ENCODE measurements at regions not wholly inside any gene's neighbourhood (a gene's known extent, or its start where the extent isn't known, plus 50 kb on each side); places are given as distances from the start of the nearest gene placed in this dataset.

DNA sequence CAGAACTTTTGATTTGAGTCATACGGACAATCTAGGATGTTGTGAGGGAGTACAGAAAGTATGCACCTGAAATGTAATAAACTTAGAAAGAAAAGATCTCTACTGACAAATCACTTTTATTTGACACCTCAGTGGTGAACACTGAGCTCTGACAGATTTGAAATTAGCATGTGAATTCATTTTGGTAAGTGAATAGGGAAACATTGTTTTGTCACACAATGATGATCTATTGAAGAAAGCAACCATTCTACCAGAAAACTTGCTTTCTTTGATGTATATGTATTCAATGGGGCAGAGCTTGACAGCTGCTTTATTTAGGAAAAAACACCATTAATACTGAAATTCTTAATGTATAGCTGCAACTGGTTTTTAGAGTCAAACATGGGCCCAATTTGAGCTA is 500.5 kb downstream of the CCDC85A start:
- H3K27ac ChIP-seq (ENCODE audit: insufficient read depth, low read length, poor library complexity, severe bottlenecking): no peak overlapping the region
- H3K9me3 ChIP-seq (ENCODE audit: control insufficient read depth in 2 of 2, low read length in 2 of 2): no peaks in the 10 kb centered on the region
- Mint-ChIP-seq H3K4me1 (no peaks in the 10 kb centered on the region), H3K4me3 (no peak overlapping the region), H3K36me3 (no peaks in the 10 kb centered on the region), H3K9me3 (peaks cover 0 to 8% (median 4%) of the 10 kb centered on the region in 7 donors), H3K27ac (no peak overlapping the region), H3K27me3 (no peaks in the 10 kb centered on the region)
- DNase-seq: no peak
- no peak overlapping the region for H3K4me3 ChIP-seq (ENCODE audit: low read depth, low read length)
- H3K4me1 ChIP-seq (ENCODE audit: control insufficient read depth, insufficient read depth, low read length, poor library complexity, severe bottlenecking): no peaks in the 10 kb centered on the region
- no peaks in the 10 kb centered on the region for H3K36me3 ChIP-seq (ENCODE audit: control insufficient read depth, insufficient read depth, low read length)
- ATAC-seq (ENCODE audit: low read depth in 2 of 2): no peak
- no peaks in the 10 kb centered on the region for H3K27me3 ChIP-seq (ENCODE audit: control insufficient read depth, insufficient read depth, low read length)

DNA sequence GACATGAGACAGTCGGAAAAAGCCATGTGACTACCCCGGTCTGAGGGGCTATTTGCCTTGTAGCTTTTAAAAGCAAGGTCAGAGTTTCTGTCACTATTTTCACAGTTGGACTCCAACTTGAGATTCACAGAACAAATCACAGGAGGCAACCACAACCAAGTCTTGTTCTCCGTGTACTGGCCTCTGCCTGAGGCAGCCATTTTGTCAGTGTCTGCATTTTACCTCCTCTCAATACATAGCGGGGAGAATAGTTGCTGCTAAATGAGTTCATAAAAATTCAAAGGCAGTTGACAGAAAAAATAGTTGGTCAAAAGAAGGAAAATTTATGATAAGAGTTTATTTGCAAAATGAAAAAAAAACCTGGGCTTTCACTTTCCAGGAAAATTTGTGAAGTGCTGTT is 501.4 kb downstream of the CCDC85A start:
- DNase-seq (no peak), ATAC-seq (ENCODE audit: low read depth in 2 of 2) (no peak)
- Histone ChIP-seq H3K27me3 (ENCODE audit: control insufficient read depth, insufficient read depth, low read length) (no peaks in the 10 kb centered on the region), H3K4me1 (ENCODE audit: control insufficient read depth, insufficient read depth, low read length, poor library complexity, severe bottlenecking) (no peaks in the 10 kb centered on the region), H3K4me3 (ENCODE audit: low read depth, low read length) (no peak overlapping the region), H3K9me3 (ENCODE audit: control insufficient read depth in 2 of 2, low read length in 2 of 2) (no peaks in the 10 kb centered on the region), H3K36me3 (ENCODE audit: control insufficient read depth, insufficient read depth, low read length) (no peaks in the 10 kb centered on the region), H3K27ac (ENCODE audit: insufficient read depth, low read length, poor library complexity, severe bottlenecking) (no peak overlapping the region)
- Mint-ChIP-seq H3K27ac (no peak overlapping the region), H3K4me3 (no peak overlapping the region), H3K9me3 (peaks cover 0 to 8% (median 5%) of the 10 kb centered on the region in 7 donors), H3K36me3 (no peaks in the 10 kb centered on the region), H3K27me3 (no peaks in the 10 kb centered on the region), H3K4me1 (no peaks in the 10 kb centered on the region)

DNA sequence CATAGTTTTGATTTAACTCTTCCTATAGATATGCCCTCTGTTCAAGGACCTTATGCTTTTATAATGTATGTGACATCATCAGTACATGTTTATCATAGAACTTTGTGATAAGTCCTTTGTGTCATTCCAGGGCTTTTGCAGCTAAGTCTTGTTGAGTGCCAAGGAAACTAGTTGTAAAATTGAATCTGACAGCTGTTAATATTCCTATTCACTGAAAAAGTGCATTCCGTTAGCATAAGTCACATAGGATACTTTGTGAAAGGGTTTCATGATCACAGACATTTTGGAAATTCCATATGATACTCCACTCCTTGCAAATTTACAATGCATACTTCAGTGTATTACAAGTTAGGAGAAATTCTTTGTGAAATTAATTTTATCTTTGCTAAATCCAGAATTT is 503.4 kb downstream of the CCDC85A start:
- Mint-ChIP-seq H3K9me3 (peaks cover 0 to 15% (median 6%) of the 10 kb centered on the region in 7 donors), H3K36me3 (no peaks in the 10 kb centered on the region), H3K27me3 (no peaks in the 10 kb centered on the region), H3K4me3 (no peak overlapping the region), H3K27ac (no peak overlapping the region), H3K4me1 (no peaks in the 10 kb centered on the region)
- DNase-seq (no peak), ATAC-seq (ENCODE audit: low read depth in 2 of 2) (no peak)
- Histone ChIP-seq H3K4me1 (ENCODE audit: control insufficient read depth, insufficient read depth, low read length, poor library complexity, severe bottlenecking) (no peaks in the 10 kb centered on the region), H3K36me3 (ENCODE audit: control insufficient read depth, insufficient read depth, low read length) (no peaks in the 10 kb centered on the region), H3K27me3 (ENCODE audit: control insufficient read depth, insufficient read depth, low read length) (no peaks in the 10 kb centered on the region), H3K4me3 (ENCODE audit: low read depth, low read length) (no peak overlapping the region), H3K27ac (ENCODE audit: insufficient read depth, low read length, poor library complexity, severe bottlenecking) (no peak overlapping the region), H3K9me3 (ENCODE audit: control insufficient read depth in 2 of 2, low read length in 2 of 2) (peaks cover 0 to 1% of the 10 kb centered on the region in 2 experiments)

- Mint-ChIP-seq H3K27me3 (no peaks in the 10 kb centered on the region), H3K27ac (no peak overlapping the region), H3K36me3 (no peaks in the 10 kb centered on the region), H3K4me3 (no peak overlapping the region), H3K9me3 (peaks cover 0 to 22% (median 6%) of the 10 kb centered on the region in 7 donors), H3K4me1 (no peaks in the 10 kb centered on the region)
- Histone ChIP-seq H3K27ac (ENCODE audit: insufficient read depth, low read length, poor library complexity, severe bottlenecking) (no peak overlapping the region), H3K4me1 (ENCODE audit: control insufficient read depth, insufficient read depth, low read length, poor library complexity, severe bottlenecking) (no peaks in the 10 kb centered on the region), H3K4me3 (ENCODE audit: low read depth, low read length) (no peak overlapping the region), H3K36me3 (ENCODE audit: control insufficient read depth, insufficient read depth, low read length) (no peaks in the 10 kb centered on the region), H3K27me3 (ENCODE audit: control insufficient read depth, insufficient read depth, low read length) (no peaks in the 10 kb centered on the region), H3K9me3 (ENCODE audit: control insufficient read depth in 2 of 2, low read length in 2 of 2) (peaks cover 0 to 2% of the 10 kb centered on the region in 2 experiments)
- DNase-seq (no peak), ATAC-seq (ENCODE audit: low read depth in 2 of 2) (no peak)
Measured at GRCh38 chr2:56688661-56689060, 504.9 kb downstream of the CCDC85A start.

DNA sequence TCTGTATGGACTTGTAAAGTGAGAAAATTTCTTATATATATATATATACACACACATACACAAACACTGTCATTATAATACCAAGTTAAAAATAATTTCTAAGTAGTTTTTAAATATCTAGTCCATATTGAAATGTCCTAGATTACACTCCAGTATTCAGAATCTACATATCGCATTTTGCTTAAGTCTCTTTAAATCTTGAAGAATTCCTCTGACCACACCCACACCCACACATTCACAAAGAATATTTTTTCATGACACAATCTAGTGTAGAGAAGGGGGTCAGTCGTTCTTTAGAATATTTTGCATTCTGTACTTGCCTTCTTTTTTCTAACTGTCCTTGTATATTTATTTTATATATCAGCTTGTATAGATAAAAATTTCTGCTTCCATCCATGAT is 509.7 kb downstream of the CCDC85A start:
- Histone ChIP-seq H3K4me1 (ENCODE audit: control insufficient read depth, insufficient read depth, low read length, poor library complexity, severe bottlenecking) (no peaks in the 10 kb centered on the region), H3K36me3 (ENCODE audit: control insufficient read depth, insufficient read depth, low read length) (no peaks in the 10 kb centered on the region), H3K9me3 (ENCODE audit: control insufficient read depth in 2 of 2, low read length in 2 of 2) (peaks cover 0 to 2% of the 10 kb centered on the region in 2 experiments), H3K4me3 (ENCODE audit: low read depth, low read length) (no peak overlapping the region), H3K27ac (ENCODE audit: insufficient read depth, low read length, poor library complexity, severe bottlenecking) (no peak overlapping the region), H3K27me3 (ENCODE audit: control insufficient read depth, insufficient read depth, low read length) (no peaks in the 10 kb centered on the region)
- no peaks in the 10 kb centered on the region for H3K4me1 Mint-ChIP-seq
- H3K36me3 Mint-ChIP-seq: no peaks in the 10 kb centered on the region
- H3K4me3 Mint-ChIP-seq: no peak overlapping the region
- no peak overlapping the region for H3K27ac Mint-ChIP-seq
- DNase-seq: no peak
- ATAC-seq (ENCODE audit: low read depth in 2 of 2): no peak
- H3K27me3 Mint-ChIP-seq: no peaks in the 10 kb centered on the region
- peaks cover 0 to 37% (median 10%) of the 10 kb centered on the region in 7 donors for H3K9me3 Mint-ChIP-seq

DNA sequence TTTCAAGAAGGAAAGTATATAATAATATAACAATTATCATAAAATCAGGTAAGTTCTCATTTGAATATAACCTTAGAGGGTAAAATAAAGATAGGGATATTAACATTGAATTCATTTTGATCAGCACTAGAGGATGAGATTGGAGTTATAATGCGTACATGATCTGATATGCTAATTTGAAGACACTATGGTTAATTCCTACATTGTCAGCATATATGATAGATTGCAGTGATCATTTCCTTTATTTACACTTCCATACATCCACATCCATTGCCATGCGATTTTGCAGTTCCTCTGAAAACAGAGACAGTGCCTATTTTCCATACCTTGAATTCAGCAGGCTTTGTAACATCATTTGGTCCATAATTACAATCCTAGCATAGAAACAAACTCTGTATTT is 519.2 kb downstream of the CCDC85A start:
- Histone ChIP-seq H3K27me3 (ENCODE audit: control insufficient read depth, insufficient read depth, low read length) (no peaks in the 10 kb centered on the region), H3K4me3 (ENCODE audit: low read depth, low read length) (no peak overlapping the region), H3K36me3 (ENCODE audit: control insufficient read depth, insufficient read depth, low read length) (no peaks in the 10 kb centered on the region), H3K4me1 (ENCODE audit: control insufficient read depth, insufficient read depth, low read length, poor library complexity, severe bottlenecking) (no peaks in the 10 kb centered on the region), H3K9me3 (ENCODE audit: control insufficient read depth in 2 of 2, low read length in 2 of 2) (peaks cover 0 to 4% of the 10 kb centered on the region in 2 experiments), H3K27ac (ENCODE audit: insufficient read depth, low read length, poor library complexity, severe bottlenecking) (no peak overlapping the region)
- no peaks in the 10 kb centered on the region for H3K27me3 Mint-ChIP-seq
- no peaks in the 10 kb centered on the region for H3K4me1 Mint-ChIP-seq
- ATAC-seq (ENCODE audit: low read depth in 2 of 2) (no peak), DNase-seq (no peak)
- no peaks in the 10 kb centered on the region for H3K36me3 Mint-ChIP-seq
- peaks cover 5 to 9% (median 7%) of the 10 kb centered on the region in 7 donors for H3K9me3 Mint-ChIP-seq
- H3K4me3 Mint-ChIP-seq: no peak overlapping the region
- H3K27ac Mint-ChIP-seq: no peak overlapping the region

- DNase-seq (no peak), ATAC-seq (ENCODE audit: low read depth in 2 of 2) (no peak)
- H3K4me1 Mint-ChIP-seq: no peaks in the 10 kb centered on the region
- H3K4me3 Mint-ChIP-seq: no peak overlapping the region
- H3K27me3 Mint-ChIP-seq: no peaks in the 10 kb centered on the region
- Histone ChIP-seq H3K36me3 (ENCODE audit: control insufficient read depth, insufficient read depth, low read length) (no peaks in the 10 kb centered on the region), H3K27ac (ENCODE audit: insufficient read depth, low read length, poor library complexity, severe bottlenecking) (no peak overlapping the region), H3K9me3 (ENCODE audit: control insufficient read depth in 2 of 2, low read length in 2 of 2) (peaks cover 0 to 4% of the 10 kb centered on the region in 2 experiments), H3K27me3 (ENCODE audit: control insufficient read depth, insufficient read depth, low read length) (no peaks in the 10 kb centered on the region), H3K4me1 (ENCODE audit: control insufficient read depth, insufficient read depth, low read length, poor library complexity, severe bottlenecking) (no peaks in the 10 kb centered on the region), H3K4me3 (ENCODE audit: low read depth, low read length) (no peak overlapping the region)
- H3K9me3 Mint-ChIP-seq: peaks cover 0 to 9% (median 3%) of the 10 kb centered on the region in 7 donors
- no peak overlapping the region for H3K27ac Mint-ChIP-seq
- no peaks in the 10 kb centered on the region for H3K36me3 Mint-ChIP-seq
Measured at GRCh38 chr2:56705713-56706112, 521.9 kb downstream of the CCDC85A start.

DNA sequence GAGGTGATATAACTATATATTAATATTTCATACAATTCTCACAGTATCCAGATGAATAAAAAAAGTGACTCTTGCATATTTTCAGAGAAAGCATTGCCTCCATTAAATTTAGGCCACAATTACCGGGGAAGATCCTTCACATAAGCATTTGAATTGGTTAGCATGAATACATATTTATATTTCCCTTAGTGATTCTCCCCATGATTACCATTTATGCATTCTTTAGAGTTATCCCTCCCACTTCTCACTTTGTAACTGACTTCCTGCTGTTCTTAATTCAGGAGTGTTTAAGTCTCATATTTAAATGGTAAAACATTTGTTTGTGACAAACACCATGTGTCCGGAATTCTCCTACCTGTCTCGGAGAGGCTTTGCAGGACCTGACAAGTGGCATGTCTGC is 523.4 kb downstream of the CCDC85A start:
- no peak overlapping the region for H3K4me3 ChIP-seq (ENCODE audit: low read depth, low read length)

More for the DNA sequence above, 523.4 kb downstream of the CCDC85A start:
- ATAC-seq (ENCODE audit: low read depth in 2 of 2) (no peak), DNase-seq (no peak)
- H3K4me1 ChIP-seq (ENCODE audit: control insufficient read depth, insufficient read depth, low read length, poor library complexity, severe bottlenecking): no peaks in the 10 kb centered on the region
- no peak overlapping the region for H3K27ac ChIP-seq (ENCODE audit: insufficient read depth, low read length, poor library complexity, severe bottlenecking)
- no peaks in the 10 kb centered on the region for H3K27me3 ChIP-seq (ENCODE audit: control insufficient read depth, insufficient read depth, low read length)
- H3K36me3 ChIP-seq (ENCODE audit: control insufficient read depth, insufficient read depth, low read length): no peaks in the 10 kb centered on the region
- H3K9me3 Mint-ChIP-seq: peaks cover 0 to 10% (median 6%) of the 10 kb centered on the region in 7 donors
- H3K36me3 Mint-ChIP-seq: no peaks in the 10 kb centered on the region
- no peak overlapping the region for H3K4me3 Mint-ChIP-seq
- H3K27me3 Mint-ChIP-seq: no peaks in the 10 kb centered on the region
- H3K9me3 ChIP-seq (ENCODE audit: control insufficient read depth in 2 of 2, low read length in 2 of 2): no peaks in the 10 kb centered on the region
- no peak overlapping the region for H3K27ac Mint-ChIP-seq
- no peaks in the 10 kb centered on the region for H3K4me1 Mint-ChIP-seq

All from CD4-positive, CD25-positive, alpha-beta regulatory T cell (primary cell).